GM18870 (cell line): ENCODE measurements at regions not wholly inside any gene's neighbourhood (a gene's known extent, or its start where the extent isn't known, plus 50 kb on each side); places are given as distances from the start of the nearest gene placed in this dataset.
"Not testable (repeated sequence)": the region's sequence is repeated elsewhere in the genome, so short reads cannot be mapped to it uniquely, and the experiment has no call there.

Experiments
- ATAC-seq: cut with Tn5 transposase; IDR thresholded peaks from one replicate; pipeline ENCODE4 v1.9.1; 2021; ENCODE audit warnings: moderate library complexity; ENCODE audit not compliant: unreplicated experiment

- no peak for ATAC-seq
Measured at GRCh38 chr12:107366322-107366721, 273.0 kb upstream of the CRY1 start.

GRCh38 chr12:107368586-107368985 lies 275.2 kb upstream of the CRY1 start:
- no peak for ATAC-seq

GRCh38 chr12:107369006-107369405 lies 275.7 kb upstream of the CRY1 start:
- no peak for ATAC-seq

- ATAC-seq = no peak
Measured at GRCh38 chr12:107369679-107370078, 276.3 kb upstream of the CRY1 start.

- ATAC-seq = no peak
Measured at GRCh38 chr12:107372229-107372658, 278.9 kb upstream of the CRY1 start.

- ATAC-seq = no peak
Measured at GRCh38 chr12:107373238-107373809, 280.0 kb upstream of the CRY1 start.

- ATAC-seq = no peak
Measured at GRCh38 chr12:107374161-107374840, 281.0 kb upstream of the CRY1 start.

- no peak for ATAC-seq
Measured at GRCh38 chr12:107375231-107375630, 281.9 kb upstream of the CRY1 start.

- ATAC-seq = no peak
Measured at GRCh38 chr12:107377596-107378385, 284.4 kb upstream of the CRY1 start.

GRCh38 chr12:107378609-107379008 lies 285.3 kb upstream of the CRY1 start:
- no peak for ATAC-seq

- not testable (repeated sequence) for ATAC-seq
Measured at GRCh38 chr12:107379142-107379851, 285.9 kb upstream of the CRY1 start.

- ATAC-seq = no peak
Measured at GRCh38 chr12:107379852-107380567, 286.7 kb upstream of the CRY1 start.

GRCh38 chr12:107384645-107385044 lies 291.3 kb upstream of the CRY1 start:
- no peak for ATAC-seq

- ATAC-seq = no peak
Measured at GRCh38 chr12:107385509-107385908, 292.2 kb upstream of the CRY1 start.

- no peak for ATAC-seq
Measured at GRCh38 chr12:107386569-107386968, 293.2 kb upstream of the CRY1 start.

- no peak for ATAC-seq
Measured at GRCh38 chr12:107388263-107388662, 294.9 kb upstream of the CRY1 start.

GRCh38 chr12:107390414-107390813 lies 295.2 kb upstream of the PWP1 start:
- ATAC-seq = no peak

GRCh38 chr12:107393043-107393717 lies 292.4 kb upstream of the PWP1 start:
- ATAC-seq = no peak

- no peak for ATAC-seq
Measured at GRCh38 chr12:107394693-107395092, 290.9 kb upstream of the PWP1 start.

GRCh38 chr12:107395817-107396216 lies 289.8 kb upstream of the PWP1 start:
- ATAC-seq = no peak
